MM.1S (cell line): ENCODE measurements at regions not wholly inside any gene's neighbourhood (a gene's known extent, or its start where the extent isn't known, plus 50 kb on each side); places are given as distances from the start of the nearest gene placed in this dataset.

Experiments
- CTCF ChIP-seq: fragments of 300-600 bp; sonication (generic); IDR thresholded peaks from 2 replicates; pipeline ENCODE4 v1.5.1; 2016; ENCODE audit warnings: antibody characterized with exemption, low read length, mixed read lengths
- EZH2 ChIP-seq: fragments of 300-600 bp; sonication (generic); optimal IDR thresholded peaks from 2 replicates; pipeline ENCODE3; 2017; ENCODE audit warnings: low read depth, mild to moderate bottlenecking, antibody characterized with exemption, low read length, mixed read lengths

GRCh38 chr10:107498983-107499382, 334.5 kb upstream of the SORCS1 start:
- TF ChIP-seq CTCF, result no peak
- no peak for TF ChIP-seq EZH2
